Loucy (cell line): ENCODE measurements at regions not wholly inside any gene's neighbourhood (a gene's known extent, or its start where the extent isn't known, plus 50 kb on each side); places are given as distances from the start of the nearest gene placed in this dataset.

Experiments used
- H2AFZ ChIP-seq: fragments of 200-600 bp; sonication (generic); 2 replicates; pipeline ENCODE4 v1.6.0; 2016; ENCODE audit warnings: antibody characterized with exemption, mild to moderate bottlenecking, low read length, moderate library complexity
- H3F3A ChIP-seq: fragments of 200-600 bp; 2 replicates; pipeline ENCODE4 v1.6.0; 2016; ENCODE audit warnings: antibody characterized with exemption, low read depth, mild to moderate bottlenecking
- H3K27me3 ChIP-seq: fragments of 200-600 bp; sonication (generic); 2 replicates; pipeline ENCODE4 v1.6.1; 2014; ENCODE audit warnings: low read length, mild to moderate bottlenecking; ENCODE audit not compliant: insufficient read depth, poor library complexity, severe bottlenecking
- H3K36me3 ChIP-seq: fragments of 200-600 bp; sonication (generic); 2 replicates; pipeline ENCODE4 v1.6.1; 2016; ENCODE audit warnings: low read length; ENCODE audit not compliant: insufficient read depth
- H3K4me1 ChIP-seq: fragments of 200-600 bp; sonication (generic); 2 replicates; pipeline ENCODE4 v1.5.1; 2014; ENCODE audit warnings: low read length, mild to moderate bottlenecking; ENCODE audit not compliant: insufficient read depth, poor library complexity, severe bottlenecking
- H3K4me2 ChIP-seq: fragments of 200-600 bp; sonication (generic); 2 replicates; pipeline ENCODE4 v1.6.0; 2014; ENCODE audit warnings: antibody characterized with exemption, low read length, low read depth, mild to moderate bottlenecking; ENCODE audit not compliant: poor library complexity, severe bottlenecking
- H3K4me3 ChIP-seq: fragments of 200-600 bp; sonication (generic); 2 replicates; pipeline ENCODE4 v1.5.1; 2014; ENCODE audit warnings: low read length, mild to moderate bottlenecking, mixed read lengths; ENCODE audit not compliant: poor library complexity, severe bottlenecking
- H3K79me2 ChIP-seq: fragments of 200-600 bp; sonication (generic); 2 replicates; pipeline ENCODE4 v1.6.1; 2014; ENCODE audit warnings: low read length; ENCODE audit not compliant: insufficient read depth
- H3K9ac ChIP-seq: fragments of 200-600 bp; sonication (generic); 2 replicates; pipeline ENCODE4 v1.6.0; 2014; ENCODE audit warnings: mild to moderate bottlenecking, low read depth, low read length, moderate library complexity; ENCODE audit not compliant: poor library complexity, severe bottlenecking
- H3K9me2 ChIP-seq: fragments of 200-600 bp; sonication (generic); replicated peaks from 2 replicates; pipeline ENCODE4 v1.6.1; 2016; ENCODE audit warnings: low read depth, low read length, mixed read lengths
- H3K9me3 ChIP-seq: fragments of 200-600 bp; sonication (generic); 2 replicates; pipeline ENCODE4 v1.6.1; 2014; ENCODE audit warnings: mild to moderate bottlenecking, antibody characterized with exemption, low read length, low read depth; ENCODE audit not compliant: insufficient read depth
- H4K20me1 ChIP-seq: fragments of 200-600 bp; sonication (generic); 2 replicates; pipeline ENCODE4 v1.6.0; 2014; ENCODE audit warnings: antibody characterized with exemption, low read length, mild to moderate bottlenecking; ENCODE audit not compliant: insufficient read depth, poor library complexity, severe bottlenecking
- EZH2phosphoT487 ChIP-seq: fragments of 200-600 bp; IDR thresholded peaks from 2 replicates; pipeline ENCODE4 v1.6.1; 2018; ENCODE audit warnings: antibody characterized with exemption, mild to moderate bottlenecking, moderate library complexity, borderline replicate concordance
- TF ChIP-seq, protein P1 (sequence below): fragments of 200-600 bp; sonication (generic); conservative IDR thresholded peaks from 2 replicates; pipeline ENCODE4 v1.5.1; 2014; ENCODE audit warnings: mild to moderate bottlenecking, antibody characterized with exemption, low read length

DNA sequence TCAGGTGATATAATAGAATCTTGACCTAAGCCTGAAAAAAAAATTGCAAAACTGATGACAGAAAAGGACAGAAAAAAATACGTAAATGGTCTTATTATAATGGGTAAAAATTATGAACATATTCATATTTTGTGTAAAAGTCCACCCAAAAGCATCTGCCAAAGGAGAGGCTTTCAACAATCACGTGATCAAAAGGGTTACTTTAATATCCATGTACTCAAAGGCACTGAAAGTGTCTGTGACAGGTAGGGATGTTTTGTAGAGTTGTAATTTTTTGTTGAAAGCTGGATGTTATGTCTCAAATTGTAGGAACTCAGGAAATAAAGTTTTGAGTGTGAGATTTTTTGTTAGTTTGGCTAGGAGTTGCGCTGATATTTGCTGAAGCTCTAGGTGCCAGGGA lies 144.8 kb upstream of the GALNTL6 start:
- Histone ChIP-seq H4K20me1 (no peaks in the 10 kb centered on the region), H3K79me2 (no peaks in the 10 kb centered on the region), H3K9ac (no peak overlapping the region), H3K4me1 (no peaks in the 10 kb centered on the region), H3K9me2 (no peaks in the 10 kb centered on the region), H3K27me3 (no peaks in the 10 kb centered on the region), H3K36me3 (no peaks in the 10 kb centered on the region), H2AFZ (no peak overlapping the region), H3K4me2 (no peak overlapping the region), H3K4me3 (no peak overlapping the region), H3K9me3 (no peaks in the 10 kb centered on the region), H3F3A (no peaks in the 10 kb centered on the region)
- no peak for TF ChIP-seq EZH2phosphoT487
- TF ChIP-seq, protein P1, sequence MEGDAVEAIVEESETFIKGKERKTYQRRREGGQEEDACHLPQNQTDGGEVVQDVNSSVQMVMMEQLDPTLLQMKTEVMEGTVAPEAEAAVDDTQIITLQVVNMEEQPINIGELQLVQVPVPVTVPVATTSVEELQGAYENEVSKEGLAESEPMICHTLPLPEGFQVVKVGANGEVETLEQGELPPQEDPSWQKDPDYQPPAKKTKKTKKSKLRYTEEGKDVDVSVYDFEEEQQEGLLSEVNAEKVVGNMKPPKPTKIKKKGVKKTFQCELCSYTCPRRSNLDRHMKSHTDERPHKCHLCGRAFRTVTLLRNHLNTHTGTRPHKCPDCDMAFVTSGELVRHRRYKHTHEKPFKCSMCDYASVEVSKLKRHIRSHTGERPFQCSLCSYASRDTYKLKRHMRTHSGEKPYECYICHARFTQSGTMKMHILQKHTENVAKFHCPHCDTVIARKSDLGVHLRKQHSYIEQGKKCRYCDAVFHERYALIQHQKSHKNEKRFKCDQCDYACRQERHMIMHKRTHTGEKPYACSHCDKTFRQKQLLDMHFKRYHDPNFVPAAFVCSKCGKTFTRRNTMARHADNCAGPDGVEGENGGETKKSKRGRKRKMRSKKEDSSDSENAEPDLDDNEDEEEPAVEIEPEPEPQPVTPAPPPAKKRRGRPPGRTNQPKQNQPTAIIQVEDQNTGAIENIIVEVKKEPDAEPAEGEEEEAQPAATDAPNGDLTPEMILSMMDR = no peak

DNA sequence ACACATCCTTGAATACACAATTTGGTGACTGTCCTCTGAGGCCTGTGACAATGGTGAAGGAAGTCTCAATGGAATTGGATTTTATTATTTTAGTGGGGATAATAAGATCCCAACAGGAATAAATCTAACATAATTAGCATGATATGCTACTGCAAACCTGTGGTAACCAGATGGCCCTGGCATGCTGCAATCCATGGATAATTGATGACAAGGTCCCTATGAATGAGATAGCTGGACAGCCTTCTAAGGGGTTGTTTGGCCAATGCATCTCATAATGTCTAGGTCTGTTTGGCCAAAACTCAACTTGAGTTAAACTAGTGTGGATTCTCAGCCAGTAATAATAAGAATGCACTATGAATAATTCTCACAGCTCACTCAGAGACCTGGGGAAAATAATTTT lies 145.3 kb upstream of the GALNTL6 start:
- H3K36me3 ChIP-seq = no peaks in the 10 kb centered on the region
- H4K20me1 ChIP-seq = no peaks in the 10 kb centered on the region
- H3K9ac ChIP-seq = no peak overlapping the region
- H3K4me2 ChIP-seq = no peak overlapping the region
- no peaks in the 10 kb centered on the region for H3K27me3 ChIP-seq
- TF ChIP-seq EZH2phosphoT487 = no peak
- TF ChIP-seq, protein P1 = no peak
- H3K9me3 ChIP-seq = no peaks in the 10 kb centered on the region
- no peaks in the 10 kb centered on the region for H3K4me1 ChIP-seq
- no peaks in the 10 kb centered on the region for H3F3A ChIP-seq
- no peaks in the 10 kb centered on the region for H3K79me2 ChIP-seq
- no peak overlapping the region for H3K4me3 ChIP-seq
- no peaks in the 10 kb centered on the region for H3K9me2 ChIP-seq
- H2AFZ ChIP-seq = no peak overlapping the region

DNA sequence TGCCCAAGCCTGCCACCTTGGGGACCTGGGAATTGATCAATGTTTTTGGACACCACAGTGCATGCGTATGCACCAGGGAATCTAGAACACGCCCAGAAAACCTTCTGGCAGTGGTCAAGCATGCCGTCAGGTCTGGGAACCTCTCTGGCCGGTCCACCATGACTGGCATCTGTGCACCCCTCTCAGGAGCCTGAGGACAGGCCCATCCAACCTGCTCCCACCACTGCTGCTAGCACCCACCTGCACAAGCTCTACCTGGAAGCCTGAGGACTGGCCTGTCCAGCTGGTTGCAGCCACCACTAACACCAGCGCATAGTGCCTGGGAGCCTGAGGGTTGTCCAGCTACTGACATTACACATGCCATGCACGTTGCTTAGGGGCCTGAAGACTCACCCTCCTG lies 162.1 kb upstream of the GALNTL6 start:
- Histone ChIP-seq H3K9ac (no peak overlapping the region), H3K36me3 (no peaks in the 10 kb centered on the region), H3K9me3 (no peaks in the 10 kb centered on the region), H3K4me1 (peaks cover 2% of the 10 kb centered on the region), H3K79me2 (no peaks in the 10 kb centered on the region), H3K4me3 (no peak overlapping the region), H3K9me2 (no peaks in the 10 kb centered on the region), H3K27me3 (no peaks in the 10 kb centered on the region), H3F3A (no peaks in the 10 kb centered on the region), H3K4me2 (no peak overlapping the region), H4K20me1 (no peaks in the 10 kb centered on the region), H2AFZ (no peak overlapping the region)
- no peak for TF ChIP-seq EZH2phosphoT487
- TF ChIP-seq, protein P1 = no peak
